ENCODE measurements at regions not wholly inside any gene's neighbourhood (a gene's known extent, or its start where the extent isn't known, plus 50 kb on each side); places are given as distances from the start of the nearest gene placed in this dataset.
A peak's percentile ranks its signal among the peaks of the same experiment; 100 is the strongest.

- no peak for DNase-seq
Measured at GRCh38 chr2:136363470-136363869, 245.5 kb upstream of the CXCR4 start.

- no peak for DNase-seq
Measured at GRCh38 chr2:136362676-136363390, 244.9 kb upstream of the CXCR4 start.

- no peak for DNase-seq
Measured at GRCh38 chr2:136361521-136361920, 243.6 kb upstream of the CXCR4 start.

GRCh38 chr2:136360790-136361189 is 242.8 kb upstream of the CXCR4 start:
- no peak for DNase-seq

GRCh38 chr2:136359121-136359965 is 241.4 kb upstream of the CXCR4 start:
- no peak for DNase-seq

GRCh38 chr2:136358576-136358975 is 240.6 kb upstream of the CXCR4 start:
- DNase-seq, result no peak

- DNase-seq, result no peak
Measured at GRCh38 chr2:136357007-136357380, 239.0 kb upstream of the CXCR4 start.

GRCh38 chr2:136356125-136357006 is 238.4 kb upstream of the CXCR4 start:
- DNase-seq, result no peak

GRCh38 chr2:136351684-136352083 is 233.7 kb upstream of the CXCR4 start:
- no peak for DNase-seq

- no peak for DNase-seq
Measured at GRCh38 chr2:136347981-136348380, 230.0 kb upstream of the CXCR4 start.

GRCh38 chr2:136344339-136344738 is 226.4 kb upstream of the CXCR4 start:
- DNase-seq, result no peak

GRCh38 chr2:136342138-136342537 is 224.2 kb upstream of the CXCR4 start:
- no peak for DNase-seq

- no peak for DNase-seq
Measured at GRCh38 chr2:136334967-136335366, 217.0 kb upstream of the CXCR4 start.

- no peak for DNase-seq
Measured at GRCh38 chr2:136332436-136333095, 214.6 kb upstream of the CXCR4 start.

- no peak for DNase-seq
Measured at GRCh38 chr2:136331226-136331625, 213.3 kb upstream of the CXCR4 start.

GRCh38 chr2:136328207-136328795 is 210.4 kb upstream of the CXCR4 start:
- no peak for DNase-seq

- DNase-seq, result no peak
Measured at GRCh38 chr2:136327162-136327852, 209.4 kb upstream of the CXCR4 start.

- DNase-seq, result no peak
Measured at GRCh38 chr2:136325844-136326331, 207.9 kb upstream of the CXCR4 start.

GRCh38 chr2:136324966-136325365 is 207.0 kb upstream of the CXCR4 start:
- peak; percentile 88 to 93 for DNase-seq

- DNase-seq, result no peak
Measured at GRCh38 chr2:136323935-136324334, 206.0 kb upstream of the CXCR4 start.

- no peak for DNase-seq
Measured at GRCh38 chr2:136323195-136323594, 205.2 kb upstream of the CXCR4 start.

GRCh38 chr2:136322428-136322827 is 204.5 kb upstream of the CXCR4 start:
- DNase-seq, result peak in 1 of 2 experiments; percentile 29
